CD14-positive monocyte (primary cell): ENCODE measurements at regions not wholly inside any gene's neighbourhood (a gene's known extent, or its start where the extent isn't known, plus 50 kb on each side); places are given as distances from the start of the nearest gene placed in this dataset.

Experiments
- DNase-seq, 3 donors: peaks; one replicate each; pipeline ENCODE4 v3.0.0-alpha.2; 2011 to 2022
- H2AFZ ChIP-seq: 2 replicates; pipeline ENCODE4 v1.6.0; 2012; ENCODE audit warnings: mild to moderate bottlenecking, low read depth, low read length, inconsistent platforms; ENCODE audit not compliant: insufficient read depth, poor library complexity, severe bottlenecking
- H3K27ac ChIP-seq, 2 donors: 1 replicate in 1 of 2; 2 replicates in 1 of 2; pipeline ENCODE4 v1.5.1; 2012 to 2013; ENCODE audit warnings: low read length in 2 of 2, control low read depth in 1 of 2, inconsistent platforms in 1 of 2, low read depth in 1 of 2, mild to moderate bottlenecking in 1 of 2
- H3K27me3 ChIP-seq, 2 donors: one replicate each; pipeline versions ENCODE4 v1.6.0 to v1.6.1; 2011 to 2013; ENCODE audit warnings: low read length in 2 of 2; ENCODE audit not compliant: control insufficient read depth in 2 of 2, insufficient read depth in 2 of 2
- H3K36me3 ChIP-seq, 2 donors: replicated peaks in 1 of 2; 1 replicate in 1 of 2; 2 replicates in 1 of 2; pipeline versions ENCODE4 v1.5.1 to v1.6.1; 2012 to 2013; ENCODE audit warnings: low read length in 2 of 2, control low read depth in 1 of 2, inconsistent platforms in 1 of 2, mild to moderate bottlenecking in 1 of 2; ENCODE audit not compliant: insufficient read depth in 2 of 2, control insufficient read depth in 1 of 2
- H3K4me1 ChIP-seq, 2 donors: 1 replicate in 1 of 2; 2 replicates in 1 of 2; pipeline versions ENCODE4 v1.5.1 to v1.6.1; 2012 to 2013; ENCODE audit warnings: low read length in 2 of 2, control low read depth in 1 of 2, inconsistent platforms in 1 of 2, mild to moderate bottlenecking in 1 of 2, moderate library complexity in 1 of 2; ENCODE audit not compliant: insufficient read depth in 2 of 2, control insufficient read depth in 1 of 2
- H3K4me2 ChIP-seq: replicated peaks from 2 replicates; pipeline ENCODE3; 2012; ENCODE audit warnings: low read length, moderate library complexity, mild to moderate bottlenecking; ENCODE audit not compliant: poor library complexity, severe bottlenecking; ENCODE audit errors: extremely low read depth
- H3K4me3 ChIP-seq, 3 experiments: fragments of 200-600 bp in 1 of 3; sonication (generic) in 1 of 3; replicated peaks in 1 of 3; 1 replicate in 2 of 3; 2 replicates in 1 of 3; pipeline ENCODE4 v1.5.1; 2011 to 2013; ENCODE audit warnings: low read length in 3 of 3, mild to moderate bottlenecking in 3 of 3, control low read depth in 2 of 3, low read depth in 2 of 3, inconsistent platforms in 1 of 3, moderate library complexity in 1 of 3
- H3K79me2 ChIP-seq: 2 replicates; pipeline ENCODE4 v1.6.0; 2012; ENCODE audit warnings: mild to moderate bottlenecking, control low read depth, inconsistent platforms, low read length, moderate library complexity; ENCODE audit not compliant: insufficient read depth
- H3K9ac ChIP-seq: 2 replicates; pipeline ENCODE4 v1.6.0; 2017; ENCODE audit warnings: low read length, mild to moderate bottlenecking; ENCODE audit not compliant: insufficient read depth, poor library complexity, severe bottlenecking
- H3K9me3 ChIP-seq, 2 donors: replicated peaks in 1 of 2; 1 replicate in 1 of 2; 2 replicates in 1 of 2; pipeline versions ENCODE4 v1.5.1 to v1.6.1; 2012 to 2013; ENCODE audit warnings: low read length in 2 of 2, control low read depth in 1 of 2; ENCODE audit not compliant: control insufficient read depth in 1 of 2, insufficient read depth in 1 of 2
- H4K20me1 ChIP-seq: 2 replicates; pipeline ENCODE4 v1.6.0; 2012; ENCODE audit warnings: mild to moderate bottlenecking, low read length, control low read depth, moderate library complexity; ENCODE audit not compliant: insufficient read depth
- H3K27ac Mint-ChIP-seq, 7 donors: one replicate each; pipeline ENCODE4 v1.8.0; 2020; ENCODE audit warnings: mild to moderate bottlenecking in 7 of 7, mixed read lengths in 7 of 7, moderate library complexity in 6 of 7, inconsistent platforms in 2 of 7
- H3K27me3 Mint-ChIP-seq, 3 donors: one replicate each; pipeline ENCODE4 v1.8.0; 2021 to 2022; ENCODE audit warnings: low read depth in 3 of 3, mild to moderate bottlenecking in 3 of 3, mixed read lengths in 3 of 3, moderate library complexity in 3 of 3, inconsistent platforms in 1 of 3
- H3K36me3 Mint-ChIP-seq, 2 donors: one replicate each; pipeline ENCODE4 v1.8.0; 2020; ENCODE audit warnings: mixed read lengths in 2 of 2, inconsistent platforms in 1 of 2, mild to moderate bottlenecking in 1 of 2
- H3K4me1 Mint-ChIP-seq: one replicate; pipeline ENCODE4 v1.8.0; 2020; ENCODE audit warnings: mild to moderate bottlenecking, mixed read lengths
- H3K4me3 Mint-ChIP-seq, 2 donors: one replicate each; pipeline ENCODE4 v1.8.0; 2020; ENCODE audit warnings: mild to moderate bottlenecking in 2 of 2, mixed read lengths in 2 of 2, moderate library complexity in 1 of 2
- H3K9me3 Mint-ChIP-seq, 7 donors: one replicate each; pipeline ENCODE4 v1.8.0; 2020 to 2022; ENCODE audit warnings: mixed read lengths in 7 of 7, mild to moderate bottlenecking in 6 of 7, moderate library complexity in 6 of 7, inconsistent platforms in 2 of 7
- WGBS: methylation state at CpG from one replicate; pipeline ENCODE4 v1.1.5; 2013; ENCODE audit warnings: missing lambda C conversion rate; ENCODE audit not compliant: insufficient coverage; 5-methylcytosine and 5-hydroxymethylcytosine counted together
- intact Hi-C, 2 donors: fragments of 100-400 bp; cut with micrococcal nuclease; formaldehyde crosslinking; loops; one replicate each; pipeline versions ENCODE4 v1.15.0 to v1.15.1; 2023
- TF ChIP-seq, protein P1 (sequence below): fragments of 200-600 bp; IDR thresholded peaks from one replicate; pipeline ENCODE4 v1.8.0; 2022; ENCODE audit warnings: antibody characterized with exemption, mild to moderate bottlenecking

DNA sequence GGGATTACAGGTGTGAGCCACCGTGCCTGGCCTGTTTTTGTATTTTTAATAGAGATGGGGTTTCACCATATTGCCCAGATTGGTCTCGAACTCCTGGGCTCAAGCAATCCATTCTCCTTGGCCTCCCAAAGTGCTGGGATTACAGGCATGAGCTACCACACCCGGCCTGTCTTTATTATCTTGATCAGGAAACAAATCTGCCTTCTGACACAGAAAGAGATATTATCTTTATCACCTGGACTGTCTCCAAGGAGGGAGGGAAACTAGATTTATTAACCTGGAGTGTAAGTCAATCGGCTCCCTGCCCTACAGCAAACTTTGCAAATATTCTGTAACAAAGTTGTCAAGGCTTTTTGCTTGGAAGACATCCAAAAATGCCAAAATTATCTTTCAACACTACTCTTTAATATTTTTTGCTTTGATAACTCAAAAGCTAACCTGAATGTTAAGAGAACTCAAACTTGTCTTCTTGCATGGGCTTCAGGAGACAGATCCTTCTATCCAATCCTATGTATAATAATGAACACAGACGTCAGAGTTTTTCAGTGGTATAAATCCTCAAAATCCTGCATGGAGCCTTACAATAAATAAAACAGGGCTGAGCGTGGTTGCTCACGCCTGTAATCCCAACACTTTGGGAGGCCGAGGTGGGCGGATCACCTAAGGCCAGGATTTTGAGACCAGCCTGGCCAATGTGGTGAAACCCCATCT lies 85.0 kb upstream of the LOC128125822 start:
- no peaks in the 10 kb centered on the region for H3K36me3 Mint-ChIP-seq
- H3K4me3 ChIP-seq = no peak overlapping the region

DNA sequence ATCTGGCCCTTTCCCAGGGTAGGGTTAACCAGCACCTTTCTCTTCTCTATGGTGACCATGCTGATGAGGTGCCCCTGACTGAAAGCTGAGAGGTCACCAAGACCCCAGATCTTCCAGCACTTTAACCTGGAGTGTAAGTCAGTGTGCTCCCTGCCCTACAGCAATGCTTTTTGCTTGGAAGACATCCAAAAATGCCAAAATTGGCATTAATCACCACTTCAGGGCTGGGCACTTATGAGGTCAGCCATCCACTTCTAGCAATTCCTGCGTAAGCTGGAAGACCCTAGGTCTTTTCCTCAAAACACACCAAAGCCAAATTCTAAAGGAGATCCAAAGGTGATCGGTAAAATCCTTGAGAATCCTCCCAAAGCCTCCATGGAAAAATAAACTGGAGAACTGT lies 81.2 kb upstream of the LOC128125822 start:
- Histone ChIP-seq H3K79me2 (no peaks in the 10 kb centered on the region), H3K9ac (no peak overlapping the region), H3K27me3 (no peaks in the 10 kb centered on the region), H3K9me3 (no peaks in the 10 kb centered on the region), H4K20me1 (no peaks in the 10 kb centered on the region), H3K36me3 (no peaks in the 10 kb centered on the region), H2AFZ (no peak overlapping the region), H3K27ac (no peak overlapping the region), H3K4me2 (no peak overlapping the region), H3K4me1 (no peaks in the 10 kb centered on the region), H3K4me3 (no peak overlapping the region)
- DNase-seq = no peak
- H3K36me3 Mint-ChIP-seq = no peaks in the 10 kb centered on the region
- no peaks in the 10 kb centered on the region for H3K4me1 Mint-ChIP-seq
- peaks cover 2 to 9% (median 3%) of the 10 kb centered on the region in 3 donors for H3K27me3 Mint-ChIP-seq
- no peak overlapping the region for H3K27ac Mint-ChIP-seq
- H3K4me3 Mint-ChIP-seq = no peak overlapping the region
- no CpG with 5 or more reads among the region's 2 CpGs for whole genome bisulfite sequencing
- intact Hi-C loops = no loop called here
- H3K9me3 Mint-ChIP-seq = peaks cover 0 to 2% (median 0%) of the 10 kb centered on the region in 7 donors
- TF ChIP-seq, protein P1, sequence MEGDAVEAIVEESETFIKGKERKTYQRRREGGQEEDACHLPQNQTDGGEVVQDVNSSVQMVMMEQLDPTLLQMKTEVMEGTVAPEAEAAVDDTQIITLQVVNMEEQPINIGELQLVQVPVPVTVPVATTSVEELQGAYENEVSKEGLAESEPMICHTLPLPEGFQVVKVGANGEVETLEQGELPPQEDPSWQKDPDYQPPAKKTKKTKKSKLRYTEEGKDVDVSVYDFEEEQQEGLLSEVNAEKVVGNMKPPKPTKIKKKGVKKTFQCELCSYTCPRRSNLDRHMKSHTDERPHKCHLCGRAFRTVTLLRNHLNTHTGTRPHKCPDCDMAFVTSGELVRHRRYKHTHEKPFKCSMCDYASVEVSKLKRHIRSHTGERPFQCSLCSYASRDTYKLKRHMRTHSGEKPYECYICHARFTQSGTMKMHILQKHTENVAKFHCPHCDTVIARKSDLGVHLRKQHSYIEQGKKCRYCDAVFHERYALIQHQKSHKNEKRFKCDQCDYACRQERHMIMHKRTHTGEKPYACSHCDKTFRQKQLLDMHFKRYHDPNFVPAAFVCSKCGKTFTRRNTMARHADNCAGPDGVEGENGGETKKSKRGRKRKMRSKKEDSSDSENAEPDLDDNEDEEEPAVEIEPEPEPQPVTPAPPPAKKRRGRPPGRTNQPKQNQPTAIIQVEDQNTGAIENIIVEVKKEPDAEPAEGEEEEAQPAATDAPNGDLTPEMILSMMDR = no peak

More for the DNA sequence above, 85.0 kb upstream of the LOC128125822 start:
- H3K27ac Mint-ChIP-seq = no peak overlapping the region
- TF ChIP-seq, protein P1 = no peak
- Histone ChIP-seq H3K27ac (no peak overlapping the region), H3K36me3 (no peaks in the 10 kb centered on the region), H2AFZ (no peak overlapping the region), H3K9ac (no peak overlapping the region), H4K20me1 (no peaks in the 10 kb centered on the region), H3K9me3 (no peaks in the 10 kb centered on the region), H3K79me2 (no peaks in the 10 kb centered on the region), H3K4me1 (no peaks in the 10 kb centered on the region), H3K27me3 (no peaks in the 10 kb centered on the region), H3K4me2 (no peak overlapping the region)
- intact Hi-C loops = no loop called here
- no peaks in the 10 kb centered on the region for H3K4me1 Mint-ChIP-seq
- H3K9me3 Mint-ChIP-seq = peaks cover 0 to 2% (median 0%) of the 10 kb centered on the region in 7 donors
- DNase-seq = no peak
- H3K27me3 Mint-ChIP-seq = peaks cover 1 to 2% (median 2%) of the 10 kb centered on the region in 3 donors
- WGBS = 86% methylated on average over 7 of the region's 9 CpGs
- H3K4me3 Mint-ChIP-seq = no peak overlapping the region
